Keratinocyte (primary cell): ENCODE measurements at regions not wholly inside any gene's neighbourhood (a gene's known extent, or its start where the extent isn't known, plus 50 kb on each side); places are given as distances from the start of the nearest gene placed in this dataset.

ENCODE experiments used
- DNase-seq: peaks from one replicate; pipeline ENCODE4 v3.0.0-alpha.2; 2011; ENCODE audit warnings: low read depth, missing footprints, low spot score
- FAIRE-seq: peaks from 2 replicates; lab custom pipeline; 2011; peaks lifted over from hg19 to GRCh38; lab: Jason Lieb, UNC
- H2AFZ ChIP-seq: 2 replicates; pipeline ENCODE4 v1.6.0; 2012; ENCODE audit warnings: low read length, control low read depth, inconsistent platforms; ENCODE audit not compliant: control insufficient read depth
- H3K27ac ChIP-seq: 2 replicates; pipeline ENCODE4 v1.5.1; 2011; ENCODE audit warnings: low read length; ENCODE audit not compliant: control insufficient read depth, insufficient read depth
- H3K27me3 ChIP-seq: 3 replicates; pipeline ENCODE4 v1.6.0; 2011; ENCODE audit warnings: low read length; ENCODE audit not compliant: control insufficient read depth, insufficient read depth; ENCODE audit errors: extremely low read depth
- H3K36me3 ChIP-seq, 2 experiments: 2 replicates in 1 of 2; 3 replicates in 1 of 2; pipeline ENCODE4 v1.5.1; 2011; ENCODE audit warnings: low read length in 2 of 2, mild to moderate bottlenecking in 1 of 2; ENCODE audit not compliant: control insufficient read depth in 2 of 2, insufficient read depth in 2 of 2; ENCODE audit errors: extremely low read depth in 1 of 2
- H3K4me1 ChIP-seq: 3 replicates; pipeline ENCODE4 v1.5.1; 2011; ENCODE audit warnings: low read length; ENCODE audit not compliant: control insufficient read depth, insufficient read depth; ENCODE audit errors: extremely low read depth
- H3K4me2 ChIP-seq: 3 replicates; pipeline ENCODE4 v1.6.0; 2011; ENCODE audit warnings: low read depth, low read length; ENCODE audit not compliant: control insufficient read depth, insufficient read depth; ENCODE audit errors: extremely low read depth
- H3K4me3 ChIP-seq, 3 experiments: fragments of 200-600 bp in 1 of 3; sonication (generic) in 1 of 3; 2 replicates in 2 of 3; 3 replicates in 1 of 3; pipeline ENCODE4 v1.5.1; 2011 to 2016; ENCODE audit warnings: low read length in 3 of 3, mild to moderate bottlenecking in 3 of 3, control low read depth in 2 of 3, inconsistent platforms in 1 of 3, low read depth in 1 of 3, mixed read lengths in 1 of 3, mixed run types in 1 of 3, moderate library complexity in 1 of 3; ENCODE audit not compliant: control insufficient read depth in 2 of 3, insufficient read depth in 2 of 3; ENCODE audit errors: extremely low read depth in 1 of 3
- H3K79me2 ChIP-seq: 2 replicates; pipeline ENCODE4 v1.6.0; 2012; ENCODE audit warnings: low read length; ENCODE audit not compliant: control insufficient read depth, insufficient read depth
- H3K9ac ChIP-seq: 3 replicates; pipeline ENCODE4 v1.6.0; 2011; ENCODE audit warnings: low read length; ENCODE audit not compliant: control insufficient read depth, insufficient read depth; ENCODE audit errors: extremely low read depth
- H3K9me1 ChIP-seq: 3 replicates; pipeline ENCODE4 v1.6.0; 2011; ENCODE audit warnings: low read length; ENCODE audit not compliant: control insufficient read depth, insufficient read depth; ENCODE audit errors: extremely low read depth
- H3K9me3 ChIP-seq: 2 replicates; pipeline ENCODE4 v1.5.1; 2012; ENCODE audit warnings: low read depth, low read length; ENCODE audit not compliant: control insufficient read depth
- H4K20me1 ChIP-seq: 3 replicates; pipeline ENCODE4 v1.6.0; 2011; ENCODE audit warnings: low read length; ENCODE audit not compliant: control insufficient read depth, insufficient read depth; ENCODE audit errors: extremely low read depth
- CTCF ChIP-seq, 3 experiments: IDR thresholded peaks in 1 of 3; conservative IDR thresholded peaks in 1 of 3; optimal IDR thresholded peaks in 1 of 3; 2 replicates in 2 of 3; 3 replicates in 1 of 3; pipeline versions ENCODE3 to v1.5.1; 2011; ENCODE audit warnings: low read length in 3 of 3, mild to moderate bottlenecking in 3 of 3, moderate library complexity in 2 of 3, control low read depth in 1 of 3, inconsistent platforms in 1 of 3; ENCODE audit not compliant: insufficient read depth in 2 of 3; ENCODE audit errors: extremely low read depth in 1 of 3
- EZH2 ChIP-seq: IDR thresholded peaks from one replicate; pipeline ENCODE4 v1.6.1; 2012; ENCODE audit warnings: inconsistent platforms, mild to moderate bottlenecking, low read length, moderate library complexity
- dilution Hi-C: fragments of 300-500 bp; cut with MboI; formaldehyde crosslinking; loops from one replicate; pipeline ENCODE4 v1.7.0; 2020; ENCODE audit warnings: low sequenced_read_pairs; ENCODE audit not compliant: extremely low pct_ligation_motif_present

GRCh38 chr13:106343836-106344235 is 191.6 kb downstream of the EFNB2 start:
- Histone ChIP-seq H3K9me1 (no peaks in the 10 kb centered on the region), H3K9me3 (peaks cover 3% of the 10 kb centered on the region), H3K4me1 (peaks cover 13% of the 10 kb centered on the region), H3K4me3 (peak overlapping the region in 2 of 3 experiments; percentile 28 to 53), H4K20me1 (no peaks in the 10 kb centered on the region), H3K4me2 (peak overlapping the region; percentile 76), H3K79me2 (no peaks in the 10 kb centered on the region), H2AFZ (peak overlapping the region; percentile 87), H3K27me3 (no peaks in the 10 kb centered on the region), H3K27ac (no peak overlapping the region), H3K9ac (peak overlapping the region; percentile 59), H3K36me3 (no peaks in the 10 kb centered on the region)
- DNase-seq (no peak), FAIRE-seq (no peak)
- dilution Hi-C loops = no loop called here
- TF ChIP-seq CTCF (optimal IDR thresholded peaks at IDR 0.05 in 1 of 3, IDR thresholded peaks at IDR 0.05 in 1 of 3, conservative IDR thresholded peaks at IDR 0.05 in 1 of 3; ENCODE audit: extremely low read depth in 1 of 3, insufficient read depth in 2 of 3, low read length in 3 of 3) = no peak
- TF ChIP-seq EZH2 = no peak

- no peak for DNase-seq
Observed at GRCh38 chr13:106340249-106340648, 195.2 kb downstream of the EFNB2 start.

More at GRCh38 chr13:106340249-106340648, 195.2 kb downstream of the EFNB2 start:
- Histone ChIP-seq H4K20me1 (no peaks in the 10 kb centered on the region), H2AFZ (no peak overlapping the region), H3K4me1 (no peaks in the 10 kb centered on the region), H3K4me3 (no peak overlapping the region), H3K4me2 (no peak overlapping the region), H3K36me3 (no peaks in the 10 kb centered on the region), H3K79me2 (no peaks in the 10 kb centered on the region), H3K27ac (no peak overlapping the region), H3K9ac (no peak overlapping the region), H3K9me1 (no peaks in the 10 kb centered on the region), H3K9me3 (peaks cover 3% of the 10 kb centered on the region), H3K27me3 (no peaks in the 10 kb centered on the region)
- dilution Hi-C loops = no loop called here
- TF ChIP-seq CTCF (optimal IDR thresholded peaks at IDR 0.05 in 1 of 3, IDR thresholded peaks at IDR 0.05 in 1 of 3, conservative IDR thresholded peaks at IDR 0.05 in 1 of 3; ENCODE audit: extremely low read depth in 1 of 3, insufficient read depth in 2 of 3, low read length in 3 of 3) (no peak), EZH2 (no peak)
- no peak for FAIRE-seq
